ENCODE measurements at regions not wholly inside any gene's neighbourhood (a gene's known extent, or its start where the extent isn't known, plus 50 kb on each side); places are given as distances from the start of the nearest gene placed in this dataset.

GRCh38 chr18:68623342-68623741 is 91.6 kb downstream of the TMX3 start:
- intact Hi-C loops (cut with micrococcal nuclease) = no loop called here

GRCh38 chr18:68611311-68611710 is 103.6 kb downstream of the TMX3 start:
- intact Hi-C loops (cut with micrococcal nuclease) = no loop called here

GRCh38 chr18:68608851-68609490 is 105.9 kb downstream of the TMX3 start:
- intact Hi-C loops (cut with micrococcal nuclease) = no loop called here

DNA sequence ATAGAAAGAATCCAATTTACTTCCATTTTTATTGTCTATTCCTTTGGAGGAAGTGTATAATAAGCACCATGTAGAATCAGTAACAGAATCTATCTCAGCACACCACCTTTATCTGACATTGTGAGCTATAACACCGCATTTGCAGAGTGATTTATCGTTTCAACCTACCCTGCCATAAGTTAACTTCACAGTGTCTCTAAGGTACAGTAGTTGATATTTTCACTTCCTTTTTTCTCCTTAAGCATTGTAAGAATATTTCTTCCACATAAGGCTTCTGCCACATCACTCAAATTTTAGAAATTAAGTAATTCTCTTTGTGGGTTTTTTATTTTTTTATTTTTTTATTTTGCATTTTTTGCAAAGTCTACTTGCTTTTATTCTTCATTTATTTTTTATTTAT is 107.1 kb downstream of the TMX3 start:
- intact Hi-C loops (cut with micrococcal nuclease) = no loop called here

DNA sequence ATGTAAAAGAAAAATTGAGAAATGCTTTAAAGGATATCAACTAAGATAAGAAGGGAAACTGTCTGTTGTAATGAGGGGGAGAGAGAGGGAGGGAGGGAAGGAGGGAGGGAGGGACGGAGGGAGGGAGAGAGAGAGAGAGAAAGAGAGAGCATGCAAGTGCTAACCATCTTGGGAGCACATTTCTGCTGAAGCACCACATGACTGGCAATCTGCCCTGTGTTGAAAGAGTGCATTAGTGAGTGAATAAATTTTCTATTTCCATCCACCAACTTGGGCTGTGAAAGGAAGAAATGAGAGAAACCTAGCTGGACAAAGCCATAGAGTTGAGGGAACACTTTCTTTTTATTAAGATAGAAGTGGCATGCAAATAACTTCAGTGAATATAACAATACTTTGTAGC is 110.7 kb downstream of the TMX3 start:
- intact Hi-C loops (cut with micrococcal nuclease) = no loop called here

- intact Hi-C loops (cut with micrococcal nuclease) = loop anchor here (10.0 kb wide), 1 partner anchor 191 kb away; no protein-coding TSS in a partner anchor
Measured at GRCh38 chr18:68596016-68596415, 118.9 kb downstream of the TMX3 start.

DNA sequence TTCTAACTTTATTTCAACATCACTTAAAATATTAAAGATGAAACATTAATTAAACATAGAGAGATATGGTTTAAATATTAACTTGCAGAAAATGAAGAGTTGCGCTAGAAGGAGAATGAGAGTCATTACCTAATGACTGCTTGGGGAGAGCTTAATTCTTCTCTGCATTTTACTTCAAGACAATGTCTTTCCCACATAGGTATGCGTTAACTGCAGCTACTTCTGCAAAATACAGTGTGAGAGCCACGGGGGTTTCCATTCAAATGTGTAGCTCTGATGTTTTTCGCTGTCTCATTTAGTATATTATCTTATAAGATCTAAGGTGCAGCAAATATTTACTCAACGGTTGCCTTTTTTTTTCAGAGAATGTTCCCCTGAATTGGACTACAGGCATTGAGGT is 126.7 kb downstream of the TMX3 start:
- intact Hi-C loops (cut with micrococcal nuclease) = no loop called here

- intact Hi-C loops (cut with micrococcal nuclease) = no loop called here
Measured at GRCh38 chr18:68583685-68584084, 131.2 kb downstream of the TMX3 start.

DNA sequence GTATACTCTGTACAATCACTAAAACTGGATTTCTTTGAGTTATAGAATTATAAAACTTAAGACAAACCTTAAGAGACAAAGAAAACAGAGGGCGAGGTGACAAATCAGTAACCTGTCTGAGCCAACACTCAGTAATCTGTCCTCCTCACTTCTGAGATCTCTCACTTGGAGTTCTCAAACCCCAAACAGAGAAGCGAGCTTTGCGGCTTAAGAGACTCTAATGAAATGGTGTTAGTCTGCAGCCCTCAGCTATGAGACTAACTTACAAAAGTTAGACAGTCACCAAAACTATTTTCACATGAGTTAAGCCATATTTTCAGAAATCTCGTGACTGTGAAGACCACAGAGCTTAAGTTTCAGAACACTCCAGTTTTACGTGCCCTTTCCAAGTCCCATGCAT is 140.6 kb downstream of the TMX3 start:
- intact Hi-C loops (cut with micrococcal nuclease) = no loop called here

- intact Hi-C loops (cut with micrococcal nuclease) = no loop called here
Measured at GRCh38 chr18:68569936-68570335, 145.0 kb downstream of the TMX3 start.

DNA sequence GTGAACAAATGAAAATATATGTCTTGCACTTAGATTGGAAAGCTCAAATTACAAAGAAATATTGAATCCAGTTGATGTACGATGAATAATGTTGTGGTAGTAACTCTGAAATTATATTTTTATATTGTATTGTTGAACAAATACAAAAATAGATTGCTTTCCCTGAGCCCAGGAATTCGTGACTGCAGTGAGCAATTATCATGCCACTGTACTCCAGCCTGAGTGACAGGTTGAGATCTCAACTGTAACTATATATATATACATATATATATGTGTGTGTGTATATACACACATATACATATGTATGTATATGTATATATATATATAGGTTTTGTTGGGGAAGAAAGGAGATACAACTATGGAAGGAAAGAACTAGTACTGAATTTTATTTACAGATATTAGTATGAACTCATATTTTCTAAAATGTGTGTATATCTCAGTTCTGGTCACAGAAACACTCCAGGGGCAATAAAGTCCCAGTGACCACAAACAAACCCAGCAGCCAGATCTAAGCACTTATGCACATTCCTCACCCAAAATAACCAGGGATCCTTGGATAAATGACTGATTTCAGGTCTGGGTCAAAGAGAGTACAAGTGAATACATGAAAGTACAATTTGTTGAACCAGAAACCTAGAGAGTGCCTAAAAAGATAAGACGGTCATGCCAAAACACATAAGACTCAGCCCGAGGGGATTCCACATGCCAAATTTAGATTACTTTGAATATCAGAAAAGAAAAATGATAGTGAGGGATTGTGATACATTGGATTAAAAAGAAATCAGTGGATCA is 146.3 kb downstream of the TMX3 start:
- intact Hi-C loops (cut with micrococcal nuclease) = no loop called here

DNA sequence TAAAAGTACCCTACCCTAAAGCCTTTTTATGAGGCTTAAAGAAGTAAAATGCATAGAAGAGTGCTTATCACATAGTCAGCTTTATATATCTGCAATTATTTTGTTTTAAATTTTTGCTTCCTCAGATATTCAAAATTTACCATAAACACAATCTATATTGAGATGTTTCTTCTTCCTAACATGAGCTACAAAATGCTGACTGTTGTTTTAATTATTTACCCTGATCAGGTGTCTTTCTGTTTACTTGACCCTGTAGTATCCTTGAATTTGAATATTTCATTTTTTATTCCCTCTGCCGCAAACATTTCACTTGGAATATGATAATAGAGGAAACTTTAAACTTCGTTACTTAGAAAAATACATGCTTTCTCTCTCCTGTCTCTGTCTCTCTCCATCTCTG is 147.9 kb downstream of the TMX3 start:
- intact Hi-C loops (cut with micrococcal nuclease) = no loop called here

GRCh38 chr18:68564961-68565360 is 149.9 kb downstream of the TMX3 start:
- intact Hi-C loops (cut with micrococcal nuclease) = no loop called here

GRCh38 chr18:68564351-68564750 is 150.6 kb downstream of the TMX3 start:
- intact Hi-C loops (cut with micrococcal nuclease) = no loop called here

DNA sequence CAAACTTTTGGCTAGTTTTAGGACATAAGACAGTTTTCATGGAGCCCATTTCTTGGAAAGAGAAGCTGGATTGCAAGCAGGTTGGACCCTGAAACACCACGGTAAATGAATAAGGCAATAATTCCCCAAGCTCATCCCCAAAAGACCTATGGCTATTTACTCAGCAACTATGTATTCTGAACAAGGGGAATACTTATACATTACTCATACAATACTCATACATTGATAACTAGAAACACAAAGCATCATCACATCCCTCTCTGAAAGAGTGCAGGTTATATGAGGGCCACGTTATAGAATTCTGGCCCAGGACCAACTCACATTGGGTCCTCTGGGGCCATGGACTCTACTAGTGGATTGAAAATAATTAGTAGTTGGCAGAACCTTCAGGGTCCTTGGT is 154.8 kb downstream of the TMX3 start:
- intact Hi-C loops (cut with micrococcal nuclease) = no loop called here

DNA sequence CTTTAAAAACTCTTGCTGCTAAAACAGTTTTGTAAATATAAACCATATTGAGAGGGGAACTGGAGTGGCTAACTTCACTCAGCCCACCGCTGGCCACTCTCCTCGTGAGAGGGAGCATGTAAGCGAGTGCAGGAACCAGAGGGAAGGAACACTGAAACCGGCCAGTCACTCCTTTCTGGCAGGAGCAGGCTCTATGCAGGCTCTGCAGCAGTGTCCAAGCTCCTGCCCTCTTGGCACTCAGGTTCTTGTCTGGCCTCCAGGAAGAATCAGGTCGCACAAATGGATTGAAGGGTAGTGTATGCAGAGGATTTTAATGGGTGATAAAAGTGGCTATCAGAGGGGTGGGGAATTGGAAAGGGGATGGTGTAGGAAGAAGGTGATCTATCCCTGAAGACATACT is 157.7 kb downstream of the TMX3 start:
- intact Hi-C loops (cut with micrococcal nuclease) = no loop called here

GRCh38 chr18:68555879-68556301 is 159.0 kb downstream of the TMX3 start:
- intact Hi-C loops (cut with micrococcal nuclease) = no loop called here

DNA sequence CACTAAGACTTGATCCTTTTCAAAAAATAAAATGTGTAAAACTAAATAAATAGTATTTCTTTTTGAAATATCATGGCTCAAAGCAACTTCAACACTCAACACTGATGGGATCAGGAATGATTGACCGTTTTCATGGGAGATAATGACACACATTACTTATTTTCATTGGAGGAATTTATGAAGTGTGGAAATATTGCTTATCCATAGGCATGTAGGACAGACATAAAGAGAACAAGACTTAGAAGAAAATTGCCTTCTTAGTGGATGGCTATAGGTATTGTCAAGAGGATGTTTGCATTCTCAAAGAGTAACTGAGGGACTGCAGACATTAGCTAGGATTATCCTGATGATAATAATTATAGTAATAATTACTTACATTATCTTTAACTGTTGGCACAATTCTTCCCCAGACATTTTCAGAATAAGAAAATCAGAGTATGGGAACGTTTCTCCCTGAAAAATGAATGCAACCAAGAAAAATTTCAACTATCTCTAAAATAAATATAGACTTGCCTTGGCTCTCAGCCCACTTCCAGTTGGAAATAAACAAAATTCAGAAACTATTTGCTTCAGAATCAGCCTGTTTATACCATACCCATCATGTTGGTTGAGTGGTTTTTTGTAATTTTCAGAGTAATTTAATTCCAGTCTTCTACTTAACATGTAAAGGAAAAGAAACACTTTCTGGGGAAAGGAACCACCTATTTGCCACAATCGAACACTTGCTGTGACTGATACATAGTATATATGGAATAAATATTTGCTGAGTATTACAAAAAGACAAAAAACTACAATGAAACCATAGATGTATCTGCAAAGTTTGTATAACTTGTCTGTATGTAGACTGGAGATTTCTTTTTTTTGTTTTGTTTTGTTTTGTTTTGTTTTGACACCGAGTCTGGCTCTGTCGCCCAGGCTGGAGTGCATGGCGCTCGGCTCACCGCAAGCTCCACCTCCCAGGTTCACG is 165.7 kb downstream of the TMX3 start:
- intact Hi-C loops (cut with micrococcal nuclease) = no loop called here

DNA sequence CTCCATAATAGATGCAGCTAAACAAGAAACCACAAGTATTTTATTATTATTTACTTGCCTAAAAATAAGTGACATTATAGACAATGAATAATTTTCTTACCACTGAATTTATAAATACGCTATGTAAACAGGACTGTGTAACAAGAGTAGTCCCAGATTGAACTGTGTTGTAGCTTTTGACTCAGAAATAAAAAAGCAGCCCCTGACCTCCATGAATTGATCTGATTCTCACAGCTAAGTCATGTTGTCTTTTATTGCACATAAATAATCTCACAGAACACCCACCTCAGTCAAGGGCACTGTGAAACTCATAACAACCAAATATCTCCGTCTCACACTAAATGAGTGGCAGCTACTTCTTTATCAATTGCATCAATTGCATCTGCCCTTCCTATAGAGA is 171.6 kb downstream of the TMX3 start:
- intact Hi-C loops (cut with micrococcal nuclease) = no loop called here

DNA sequence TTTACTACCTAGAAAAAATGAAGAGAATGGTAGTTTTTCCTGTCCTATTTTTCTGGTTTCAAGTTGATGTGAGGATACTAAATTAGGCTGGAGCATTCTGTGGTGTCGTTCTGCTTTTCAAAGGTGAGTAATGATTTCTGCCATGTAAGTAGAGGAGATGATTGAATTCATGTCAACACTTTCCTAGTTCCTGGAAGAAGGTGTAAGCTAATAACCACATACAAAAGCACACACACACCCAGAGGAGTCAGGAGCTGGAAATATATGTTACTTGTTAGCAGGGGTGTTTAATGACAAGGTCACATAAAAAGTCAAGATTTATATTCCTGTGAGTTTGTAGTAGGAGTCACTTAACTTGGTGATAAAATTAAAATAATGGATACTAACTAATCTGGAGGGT is 172.1 kb downstream of the TMX3 start:
- intact Hi-C loops (cut with micrococcal nuclease) = no loop called here

- intact Hi-C loops (cut with micrococcal nuclease) = no loop called here
Measured at GRCh38 chr18:68533641-68534040, 181.3 kb downstream of the TMX3 start.

- intact Hi-C loops (cut with micrococcal nuclease) = no loop called here
Measured at GRCh38 chr18:68532328-68532885, 182.5 kb downstream of the TMX3 start.
